ENCODE measurements at regions not wholly inside any gene's neighbourhood (a gene's known extent, or its start where the extent isn't known, plus 50 kb on each side); places are given as distances from the start of the nearest gene placed in this dataset.

GRCh38 chr1:8185400-8185799 lies 132.5 kb upstream of the SLC45A1 start:
- peaks cover 0 to 4% (median under 1%) of the 10 kb centered on the region in 8 donors for H3K9me3 ChIP-seq
- TF ChIP-seq, protein P1, sequence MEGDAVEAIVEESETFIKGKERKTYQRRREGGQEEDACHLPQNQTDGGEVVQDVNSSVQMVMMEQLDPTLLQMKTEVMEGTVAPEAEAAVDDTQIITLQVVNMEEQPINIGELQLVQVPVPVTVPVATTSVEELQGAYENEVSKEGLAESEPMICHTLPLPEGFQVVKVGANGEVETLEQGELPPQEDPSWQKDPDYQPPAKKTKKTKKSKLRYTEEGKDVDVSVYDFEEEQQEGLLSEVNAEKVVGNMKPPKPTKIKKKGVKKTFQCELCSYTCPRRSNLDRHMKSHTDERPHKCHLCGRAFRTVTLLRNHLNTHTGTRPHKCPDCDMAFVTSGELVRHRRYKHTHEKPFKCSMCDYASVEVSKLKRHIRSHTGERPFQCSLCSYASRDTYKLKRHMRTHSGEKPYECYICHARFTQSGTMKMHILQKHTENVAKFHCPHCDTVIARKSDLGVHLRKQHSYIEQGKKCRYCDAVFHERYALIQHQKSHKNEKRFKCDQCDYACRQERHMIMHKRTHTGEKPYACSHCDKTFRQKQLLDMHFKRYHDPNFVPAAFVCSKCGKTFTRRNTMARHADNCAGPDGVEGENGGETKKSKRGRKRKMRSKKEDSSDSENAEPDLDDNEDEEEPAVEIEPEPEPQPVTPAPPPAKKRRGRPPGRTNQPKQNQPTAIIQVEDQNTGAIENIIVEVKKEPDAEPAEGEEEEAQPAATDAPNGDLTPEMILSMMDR (IDR thresholded peaks at IDR 0.05 in 8 of 11, conservative IDR thresholded peaks at IDR 0.05 in 3 of 11) = no peak
- TF ChIP-seq POLR2A (IDR thresholded peaks at IDR 0.05) (no peak), POLR2AphosphoS5 (IDR thresholded peaks at IDR 0.05) (no peak)
- DNase-seq = no peak
- no peak overlapping the region for H3K27ac ChIP-seq
- 93 to 98% (median 95%) methylated on average over 5 of the region's 5 CpGs for WGBS, 5 donors
- H3K4me3 ChIP-seq = no peak overlapping the region
- H3K27me3 ChIP-seq (replicated peaks in 1 of 7) = no peaks in the 10 kb centered on the region
- H3K4me1 ChIP-seq = peaks cover 0 to 13% (median 0%) of the 10 kb centered on the region in 6 donors
- no peaks in the 10 kb centered on the region for H3K36me3 ChIP-seq
- intact Hi-C loops (cut with DNase I; ENCODE audit: low total_unique reads) = no loop called here

DNA sequence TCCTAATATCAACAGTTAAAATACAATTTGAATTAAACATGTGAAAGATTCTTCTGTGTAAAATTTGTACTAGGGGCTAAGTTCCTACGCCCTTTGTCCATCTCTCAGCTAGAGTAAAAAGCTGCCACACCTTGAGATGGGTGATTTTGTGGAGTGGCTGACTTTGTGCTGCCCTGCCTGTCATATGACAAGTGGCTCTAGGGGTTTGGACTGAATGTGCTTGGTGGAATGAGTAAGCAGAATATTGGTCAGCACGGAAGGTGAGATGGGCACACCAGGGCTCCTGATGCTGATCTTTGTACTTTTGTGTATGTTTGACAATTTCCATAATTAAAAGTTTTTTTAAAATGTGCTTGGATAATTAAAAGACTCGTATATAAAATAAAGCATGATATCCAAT lies 133.6 kb upstream of the SLC45A1 start:
- peaks cover 0 to 13% (median 0%) of the 10 kb centered on the region in 6 donors for H3K4me1 ChIP-seq
- no peak overlapping the region for H3K27ac ChIP-seq
- WGBS, 5 donors = 85 to 94% (median 93%) methylated on average over 3 of the region's 3 CpGs
- no peak for TF ChIP-seq POLR2A (IDR thresholded peaks at IDR 0.05)
- no peak for TF ChIP-seq POLR2AphosphoS5 (IDR thresholded peaks at IDR 0.05)
- TF ChIP-seq, protein P1 (IDR thresholded peaks at IDR 0.05 in 8 of 11, conservative IDR thresholded peaks at IDR 0.05 in 3 of 11) = no peak
- no peaks in the 10 kb centered on the region for H3K36me3 ChIP-seq
- intact Hi-C loops (cut with DNase I; ENCODE audit: low total_unique reads) = no loop called here
- H3K4me3 ChIP-seq = no peak overlapping the region
- H3K9me3 ChIP-seq = peaks cover 0 to 15% (median 11%) of the 10 kb centered on the region in 8 donors
- no peak for DNase-seq
- no peaks in the 10 kb centered on the region for H3K27me3 ChIP-seq (replicated peaks in 1 of 7)

GRCh38 chr1:8182034-8182761 lies 135.7 kb upstream of the SLC45A1 start:
- Histone ChIP-seq H3K27me3 (replicated peaks in 1 of 7) (no peaks in the 10 kb centered on the region), H3K27ac (peak overlapping the region in 7 of 8 donors; percentile 22 to 76 (median 45)), H3K9me3 (peaks cover 3 to 27% (median 23%) of the 10 kb centered on the region in 8 donors), H3K4me1 (peaks cover 0 to 13% (median 0%) of the 10 kb centered on the region in 6 donors), H3K36me3 (no peaks in the 10 kb centered on the region), H3K4me3 (peak overlapping the region in 1 of 8 donors; percentile 28)
- intact Hi-C loops (cut with DNase I; ENCODE audit: low total_unique reads) = no loop called here
- TF ChIP-seq, protein P1 (IDR thresholded peaks at IDR 0.05 in 8 of 11, conservative IDR thresholded peaks at IDR 0.05 in 3 of 11) = no peak
- TF ChIP-seq POLR2AphosphoS5 (IDR thresholded peaks at IDR 0.05) (no peak), POLR2A (IDR thresholded peaks at IDR 0.05) (no peak)
- WGBS, 5 donors = 76 to 80% (median 77%) methylated on average over 12 of the region's 12 CpGs
- no peak for DNase-seq

GRCh38 chr1:8179132-8179793 lies 138.7 kb upstream of the SLC45A1 start:
- no peak for DNase-seq

More at GRCh38 chr1:8179132-8179793, 138.7 kb upstream of the SLC45A1 start:
- Histone ChIP-seq H3K4me3 (no peak overlapping the region), H3K36me3 (no peaks in the 10 kb centered on the region), H3K27ac (no peak overlapping the region), H3K4me1 (peaks cover 0 to 13% (median 0%) of the 10 kb centered on the region in 6 donors), H3K9me3 (peaks cover 3 to 27% (median 23%) of the 10 kb centered on the region in 8 donors), H3K27me3 (replicated peaks in 1 of 7) (no peaks in the 10 kb centered on the region)
- WGBS, 5 donors = 88 to 100% (median 95%) methylated on average over 1 of the region's 1 CpG
- intact Hi-C loops (cut with DNase I; ENCODE audit: low total_unique reads) = no loop called here
- TF ChIP-seq POLR2A (IDR thresholded peaks at IDR 0.05) = no peak
- TF ChIP-seq, protein P1 (IDR thresholded peaks at IDR 0.05 in 8 of 11, conservative IDR thresholded peaks at IDR 0.05 in 3 of 11) = no peak
- no peak for TF ChIP-seq POLR2AphosphoS5 (IDR thresholded peaks at IDR 0.05)

Data from spleen (tissue), 11 donors.